Breast epithelium (tissue), 3 donors: ENCODE measurements at regions not wholly inside any gene's neighbourhood (a gene's known extent, or its start where the extent isn't known, plus 50 kb on each side); places are given as distances from the start of the nearest gene placed in this dataset.

Source experiments
- CTCF ChIP-seq, 3 donors: fragments of 450-650 bp; IDR thresholded peaks; one replicate each; pipeline ENCODE4 v1.5.1; 2016 to 2017; ENCODE audit warnings: antibody characterized with exemption in 3 of 3, mild to moderate bottlenecking in 3 of 3, moderate library complexity in 3 of 3
- POLR2A ChIP-seq: fragments of 450-650 bp; IDR thresholded peaks from one replicate; pipeline ENCODE4 v1.6.1; 2016; ENCODE audit warnings: antibody characterized with exemption, mild to moderate bottlenecking, moderate library complexity

GRCh38 chr13:80671773-80672172 is 330.8 kb upstream of the SPRY2 start:
- TF ChIP-seq POLR2A (no peak), CTCF (IDR thresholded peaks at IDR 0.05) (no peak)
